OCI-LY1 (cell line): ENCODE measurements at regions not wholly inside any gene's neighbourhood (a gene's known extent, or its start where the extent isn't known, plus 50 kb on each side); places are given as distances from the start of the nearest gene placed in this dataset.

ENCODE experiments used
- H2AFZ ChIP-seq: fragments of 200-600 bp; sonication (generic), shearing (Covaris generic); 2 replicates; pipeline ENCODE4 v1.6.0; 2014; ENCODE audit warnings: antibody characterized with exemption, mild to moderate bottlenecking, low read length
- H3F3A ChIP-seq: fragments of 200-600 bp; sonication (generic), shearing (Covaris generic); 2 replicates; pipeline ENCODE4 v1.6.0; 2014; ENCODE audit warnings: mild to moderate bottlenecking, antibody characterized with exemption, low read length, moderate library complexity; ENCODE audit not compliant: insufficient read depth
- H3K27ac ChIP-seq: fragments of 200-600 bp; sonication (generic); 2 replicates; pipeline ENCODE4 v1.5.1; 2014; ENCODE audit warnings: low read length, mixed run types, mild to moderate bottlenecking, low read depth; ENCODE audit not compliant: poor library complexity, severe bottlenecking
- H3K27me3 ChIP-seq: fragments of 200-600 bp; sonication (generic); 2 replicates; pipeline ENCODE4 v1.6.0; 2014; ENCODE audit warnings: antibody characterized with exemption, mild to moderate bottlenecking, low read length, moderate library complexity; ENCODE audit not compliant: insufficient read depth
- H3K36me3 ChIP-seq: fragments of 200-600 bp; sonication (generic); 2 replicates; pipeline ENCODE4 v1.6.1; 2014; ENCODE audit warnings: mild to moderate bottlenecking, antibody characterized with exemption, low read length, moderate library complexity, mixed read lengths; ENCODE audit not compliant: insufficient read depth
- H3K4me1 ChIP-seq: fragments of 200-600 bp; sonication (generic); 2 replicates; pipeline ENCODE4 v1.5.1; 2014; ENCODE audit warnings: mild to moderate bottlenecking, low read length, moderate library complexity; ENCODE audit not compliant: insufficient read depth, severe bottlenecking
- H3K4me2 ChIP-seq: fragments of 200-600 bp; sonication (generic), shearing (Covaris generic); 2 replicates; pipeline ENCODE4 v1.6.1; 2014; ENCODE audit warnings: low read length
- H3K4me3 ChIP-seq: fragments of 200-600 bp; sonication (generic); 2 replicates; pipeline ENCODE4 v1.5.1; 2014; ENCODE audit warnings: low read length, low read depth, mild to moderate bottlenecking, mixed read lengths; ENCODE audit not compliant: poor library complexity, severe bottlenecking
- H3K79me2 ChIP-seq: fragments of 200-600 bp; shearing (Covaris generic); 2 replicates; pipeline ENCODE4 v1.6.1; 2016; ENCODE audit warnings: mixed run types, low read length, mixed read lengths; ENCODE audit not compliant: insufficient read depth
- H3K9ac ChIP-seq: fragments of 200-600 bp; sonication (generic), shearing (Covaris generic); 2 replicates; pipeline ENCODE4 v1.6.1; 2014; ENCODE audit warnings: mild to moderate bottlenecking, low read length, mixed read lengths
- H3K9me2 ChIP-seq: fragments of 200-600 bp; sonication (generic), shearing (Covaris generic); 2 replicates; pipeline ENCODE4 v1.6.1; 2014; ENCODE audit warnings: low read depth, mild to moderate bottlenecking, low read length, mixed read lengths
- H3K9me3 ChIP-seq: fragments of 200-600 bp; shearing (Covaris generic); 2 replicates; pipeline ENCODE4 v1.6.1; 2014; ENCODE audit warnings: low read length, mixed read lengths
- H4K20me1 ChIP-seq: fragments of 200-600 bp; sonication (generic), shearing (Covaris generic); 2 replicates; pipeline ENCODE4 v1.6.0; 2016; ENCODE audit warnings: mild to moderate bottlenecking, low read length; ENCODE audit not compliant: insufficient read depth
- CTCF ChIP-seq: fragments of 200-600 bp; sonication (generic), shearing (Covaris generic); IDR thresholded peaks from 2 replicates; pipeline ENCODE4 v1.5.1; 2017; ENCODE audit warnings: mild to moderate bottlenecking, antibody characterized with exemption, low read length, moderate library complexity, mixed read lengths
- EZH2 ChIP-seq: fragments of 200-600 bp; sonication (generic), shearing (Covaris generic); IDR thresholded peaks from 2 replicates; pipeline ENCODE4 v1.8.0; 2017; ENCODE audit warnings: borderline replicate concordance, mixed run types, mild to moderate bottlenecking, antibody characterized with exemption, low read length, moderate library complexity, mixed read lengths

- Histone ChIP-seq H3K9ac (no peak overlapping the region), H3K27me3 (no peaks in the 10 kb centered on the region), H3K9me2 (no peaks in the 10 kb centered on the region), H3K4me3 (no peak overlapping the region), H3K4me1 (no peaks in the 10 kb centered on the region), H3K9me3 (no peaks in the 10 kb centered on the region), H3F3A (no peaks in the 10 kb centered on the region), H4K20me1 (no peaks in the 10 kb centered on the region), H3K36me3 (no peaks in the 10 kb centered on the region), H3K79me2 (no peaks in the 10 kb centered on the region), H3K27ac (no peak overlapping the region), H3K4me2 (no peak overlapping the region), H2AFZ (no peak overlapping the region)
- TF ChIP-seq EZH2 (no peak), CTCF (no peak)
Measured at GRCh38 chr5:119694284-119694683, 64.9 kb downstream of the FAM170A start.

GRCh38 chr5:119706049-119706448, 76.7 kb downstream of the FAM170A start:
- Histone ChIP-seq H3K9ac (no peak overlapping the region), H3F3A (no peaks in the 10 kb centered on the region), H4K20me1 (no peaks in the 10 kb centered on the region; the same call in 1 of the 2 replicates), H3K36me3 (no peaks in the 10 kb centered on the region), H3K79me2 (no peaks in the 10 kb centered on the region), H3K9me2 (no peaks in the 10 kb centered on the region), H3K4me3 (no peak overlapping the region), H3K4me1 (no peaks in the 10 kb centered on the region), H3K4me2 (no peak overlapping the region), H3K27me3 (no peaks in the 10 kb centered on the region), H3K27ac (no peak overlapping the region), H2AFZ (no peak overlapping the region), H3K9me3 (no peaks in the 10 kb centered on the region)
- TF ChIP-seq CTCF (no peak), EZH2 (no peak)

GRCh38 chr5:119708076-119708790, 78.9 kb downstream of the FAM170A start:
- no peaks in the 10 kb centered on the region for H3K4me1 ChIP-seq
- no peak overlapping the region for H3K4me3 ChIP-seq
- no peak overlapping the region for H3K27ac ChIP-seq
- no peaks in the 10 kb centered on the region for H3K9me2 ChIP-seq
- no peaks in the 10 kb centered on the region for H3K9me3 ChIP-seq
- no peaks in the 10 kb centered on the region; the same call in 1 of the 2 replicates for H4K20me1 ChIP-seq
- TF ChIP-seq CTCF (no peak), EZH2 (no peak)
- H3F3A ChIP-seq, result no peaks in the 10 kb centered on the region
- no peak overlapping the region for H3K4me2 ChIP-seq
- no peak overlapping the region for H3K9ac ChIP-seq
- H2AFZ ChIP-seq, result no peak overlapping the region
- no peaks in the 10 kb centered on the region for H3K27me3 ChIP-seq
- no peaks in the 10 kb centered on the region for H3K36me3 ChIP-seq
- H3K79me2 ChIP-seq, result no peaks in the 10 kb centered on the region
